Prostate gland (tissue), 2 donors: ENCODE measurements at regions not wholly inside any gene's neighbourhood (a gene's known extent, or its start where the extent isn't known, plus 50 kb on each side); places are given as distances from the start of the nearest gene placed in this dataset.

Source experiments
- DNase-seq: peaks from one replicate; pipeline ENCODE4 v3.0.0-alpha.2; 2019; ENCODE audit warnings: low spot score
- H3K27ac ChIP-seq, 2 donors: fragments of 200-600 bp; sonication (generic); 2 replicates each; pipeline ENCODE4 v1.5.1; 2017 to 2019
- H3K27me3 ChIP-seq: fragments of 200-600 bp; sonication (generic); replicated peaks from 2 replicates; pipeline ENCODE4 v1.5.1; 2019; ENCODE audit not compliant: insufficient read depth
- H3K36me3 ChIP-seq, 2 donors: fragments of 200-600 bp; sonication (generic); 1 replicate in 1 of 2; 2 replicates in 1 of 2; pipeline versions ENCODE4 v1.5.1 to v1.8.1; 2017 to 2019
- H3K4me1 ChIP-seq: fragments of 200-600 bp; sonication (generic); replicated peaks from 2 replicates; pipeline ENCODE4 v1.5.1; 2019
- H3K4me3 ChIP-seq, 2 donors: fragments of 200-600 bp; sonication (generic); 2 replicates each; pipeline ENCODE4 v1.5.1; 2017 to 2019
- H3K9me3 ChIP-seq: fragments of 200-600 bp; sonication (generic); 2 replicates; pipeline ENCODE4 v1.5.1; 2017
- CTCF ChIP-seq, 4 experiments: fragments of 200-600 bp in 2 of 4; fragments of 450-650 bp in 2 of 4; sonication (generic) in 2 of 4; IDR thresholded peaks; 1 replicate in 3 of 4; 2 replicates in 1 of 4; pipeline ENCODE4 v1.5.1; 2016 to 2019; ENCODE audit warnings: antibody characterized with exemption in 4 of 4, mild to moderate bottlenecking in 2 of 4, moderate library complexity in 2 of 4
- POLR2A ChIP-seq: fragments of 450-650 bp; IDR thresholded peaks from one replicate; pipeline ENCODE4 v1.6.1; 2016; ENCODE audit warnings: antibody characterized with exemption, mild to moderate bottlenecking
- POLR2AphosphoS5 ChIP-seq: sonication (generic); formaldehyde crosslinking; IDR thresholded peaks from one replicate; pipeline ENCODE4 v1.6.1; 2017; ENCODE audit warnings: antibody characterized with exemption
- WGBS: methylation state at CpG from one replicate; pipeline ENCODE4 v1.1.5; 2018; 5-methylcytosine and 5-hydroxymethylcytosine counted together
- intact Hi-C: fragments of 100-400 bp; cut with DNase I; formaldehyde crosslinking; loops from one replicate; pipeline ENCODE4 v1.14.2; 2022

- Histone ChIP-seq H3K9me3 (no peaks in the 10 kb centered on the region), H3K4me3 (no peak overlapping the region), H3K36me3 (no peaks in the 10 kb centered on the region), H3K27me3 (no peaks in the 10 kb centered on the region), H3K27ac (no peak overlapping the region), H3K4me1 (no peaks in the 10 kb centered on the region)
- TF ChIP-seq POLR2A (no peak), CTCF (IDR thresholded peaks at IDR 0.05) (no peak), POLR2AphosphoS5 (no peak)
- intact Hi-C loops = no loop called here
- 86% methylated on average over 1 of the region's 1 CpG for WGBS
- DNase-seq = no peak
These were observed 102.4 kb upstream of the FAM174A start for GRCh38 chr5:100432741-100433140.

GRCh38 chr5:100430268-100431195 is 104.6 kb upstream of the FAM174A start:
- Histone ChIP-seq H3K4me1 (no peaks in the 10 kb centered on the region), H3K27me3 (no peaks in the 10 kb centered on the region), H3K27ac (no peak overlapping the region), H3K36me3 (no peaks in the 10 kb centered on the region), H3K4me3 (no peak overlapping the region), H3K9me3 (no peaks in the 10 kb centered on the region)
- whole genome bisulfite sequencing = 54% methylated on average over 4 of the region's 4 CpGs
- TF ChIP-seq POLR2A (no peak), CTCF (IDR thresholded peaks at IDR 0.05) (peak; percentile 10 to 60 (median 48)), POLR2AphosphoS5 (no peak)
- peak; percentile 21 for DNase-seq
- intact Hi-C loops = no loop called here

- no peaks in the 10 kb centered on the region for H3K4me1 ChIP-seq
- 93% methylated on average over 4 of the region's 4 CpGs for WGBS
- H3K36me3 ChIP-seq = no peaks in the 10 kb centered on the region
- DNase-seq = no peak
- no peak overlapping the region for H3K27ac ChIP-seq
- TF ChIP-seq POLR2A (no peak), POLR2AphosphoS5 (no peak), CTCF (IDR thresholded peaks at IDR 0.05) (no peak)
- no peaks in the 10 kb centered on the region for H3K9me3 ChIP-seq
- intact Hi-C loops = no loop called here
- H3K27me3 ChIP-seq = no peaks in the 10 kb centered on the region
- H3K4me3 ChIP-seq = no peak overlapping the region
These were observed 110.4 kb upstream of the FAM174A start for GRCh38 chr5:100424787-100425186.

GRCh38 chr5:100424017-100424416 is 111.2 kb upstream of the FAM174A start:
- no peaks in the 10 kb centered on the region for H3K27me3 ChIP-seq
- no peak overlapping the region for H3K27ac ChIP-seq
- no peak for DNase-seq
- H3K9me3 ChIP-seq = no peaks in the 10 kb centered on the region
- intact Hi-C loops = no loop called here
- WGBS = 33% methylated on average over 1 of the region's 4 CpGs
- no peaks in the 10 kb centered on the region for H3K36me3 ChIP-seq
- no peak overlapping the region for H3K4me3 ChIP-seq
- no peaks in the 10 kb centered on the region for H3K4me1 ChIP-seq
- TF ChIP-seq CTCF (IDR thresholded peaks at IDR 0.05) = no peak
- TF ChIP-seq POLR2AphosphoS5 = no peak
- no peak for TF ChIP-seq POLR2A

GRCh38 chr5:100423330-100423729 is 111.8 kb upstream of the FAM174A start:
- no peaks in the 10 kb centered on the region for H3K27me3 ChIP-seq
- H3K4me1 ChIP-seq = no peaks in the 10 kb centered on the region
- H3K36me3 ChIP-seq = no peaks in the 10 kb centered on the region
- 65% methylated on average over 5 of the region's 5 CpGs for WGBS
- TF ChIP-seq POLR2AphosphoS5 (no peak), POLR2A (no peak), CTCF (IDR thresholded peaks at IDR 0.05) (no peak)
- no peaks in the 10 kb centered on the region for H3K9me3 ChIP-seq
- H3K4me3 ChIP-seq = no peak overlapping the region
- intact Hi-C loops = no loop called here
- no peak for DNase-seq
- no peak overlapping the region for H3K27ac ChIP-seq
